Upper lobe of left lung (tissue), 6 donors: ENCODE measurements at regions not wholly inside any gene's neighbourhood (a gene's known extent, or its start where the extent isn't known, plus 50 kb on each side); places are given as distances from the start of the nearest gene placed in this dataset.

ENCODE experiments used
- ATAC-seq, 2 donors: fragments of 200-7000 bp; cut with Tn5 transposase; one replicate each; pipeline ENCODE4 v1.9.1; 2022; ENCODE audit warnings: mild to moderate bottlenecking in 2 of 2, moderate library complexity in 2 of 2; ENCODE audit not compliant: low FRiP score in 2 of 2
- DNase-seq, 2 donors: peaks; one replicate each; pipeline ENCODE4 v3.0.0-alpha.2; 2019 to 2020
- H3K27ac ChIP-seq, 4 donors: fragments of 200-600 bp; sonication (generic); one replicate each; pipeline ENCODE4 v1.5.1; 2016 to 2019
- H3K27me3 ChIP-seq, 4 donors: fragments of 200-600 bp; sonication (generic); one replicate each; pipeline ENCODE4 v1.5.1; 2017 to 2019
- H3K36me3 ChIP-seq, 4 donors: fragments of 200-600 bp; sonication (generic); one replicate each; pipeline ENCODE4 v1.5.1; 2016 to 2019
- H3K4me1 ChIP-seq, 4 donors: fragments of 200-600 bp; sonication (generic); one replicate each; pipeline ENCODE4 v1.5.1; 2018 to 2019
- H3K4me3 ChIP-seq, 4 donors: fragments of 200-600 bp; sonication (generic); one replicate each; pipeline ENCODE4 v1.5.1; 2017 to 2019; ENCODE audit warnings: mild to moderate bottlenecking in 2 of 4, moderate library complexity in 1 of 4
- H3K9me3 ChIP-seq, 4 donors: fragments of 200-600 bp; sonication (generic); one replicate each; pipeline ENCODE4 v1.5.1; 2018 to 2019
- CTCF ChIP-seq, 6 experiments: fragments of 450-650 bp in 4 of 6; fragments of 200-600 bp in 2 of 6; sonication (generic) in 2 of 6; IDR thresholded peaks; one replicate each; pipeline ENCODE4 v1.5.1; 2016 to 2019; ENCODE audit warnings: antibody characterized with exemption in 6 of 6
- EP300 ChIP-seq, 4 donors: sonication (generic); formaldehyde crosslinking; IDR thresholded peaks; one replicate each; pipeline ENCODE4 v1.5.1; 2017; ENCODE audit warnings: antibody characterized with exemption in 4 of 4, control low read depth in 2 of 4
- POLR2A ChIP-seq, 4 donors: fragments of 450-650 bp; IDR thresholded peaks; one replicate each; pipeline ENCODE4 v1.5.1; 2016 to 2017; ENCODE audit warnings: antibody characterized with exemption in 4 of 4, mild to moderate bottlenecking in 2 of 4
- POLR2AphosphoS5 ChIP-seq, 2 donors: sonication (generic); formaldehyde crosslinking; IDR thresholded peaks; one replicate each; pipeline ENCODE4 v1.5.1; 2017; ENCODE audit warnings: antibody characterized with exemption in 2 of 2
- WGBS, 2 donors: methylation state at CpG; one replicate each; pipeline ENCODE4 v1.1.5; 2017 to 2018; 5-methylcytosine and 5-hydroxymethylcytosine counted together
- donor health status: DM: no; HTN: no; CAD: no; lungs with moderate emphysema.
- donor health status: DM: no; HTN: yes; CAD: no; lungs with severe emphysema.

- H3K9me3 ChIP-seq, result no peaks in the 10 kb centered on the region
- no peak for DNase-seq
- no peak for TF ChIP-seq CTCF (IDR thresholded peaks at IDR 0.05)
- no peak for TF ChIP-seq POLR2A (IDR thresholded peaks at IDR 0.05)
- no peak for TF ChIP-seq POLR2AphosphoS5 (IDR thresholded peaks at IDR 0.05)
- no peak for TF ChIP-seq EP300 (IDR thresholded peaks at IDR 0.05)
- H3K4me3 ChIP-seq, result no peak overlapping the region
- no peaks in the 10 kb centered on the region for H3K36me3 ChIP-seq
- no peaks in the 10 kb centered on the region for H3K27me3 ChIP-seq
- H3K4me1 ChIP-seq, result no peaks in the 10 kb centered on the region
- H3K27ac ChIP-seq, result no peak overlapping the region
- no peak for ATAC-seq
Measured at GRCh38 chr13:66200555-66200954, 1029.6 kb downstream of the PCDH9 start.

DNA sequence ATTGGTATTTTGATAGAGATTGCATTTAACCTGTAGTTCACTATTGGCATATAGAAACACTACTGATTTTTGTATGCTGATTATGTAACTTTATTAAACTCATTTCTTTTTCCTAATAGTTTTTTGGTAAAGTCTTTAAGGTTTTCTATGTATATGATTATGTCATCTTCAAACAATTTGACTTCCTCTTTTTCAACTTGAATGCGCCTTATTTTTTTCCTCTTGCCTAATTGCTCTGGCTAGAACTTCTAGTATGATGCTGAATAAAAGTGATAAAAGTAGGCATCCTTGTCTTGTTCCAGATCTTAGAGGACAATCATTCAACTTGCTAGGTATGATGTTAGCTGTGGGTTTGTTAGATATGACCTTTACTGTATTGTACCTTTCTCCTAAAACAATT lies 1034.9 kb downstream of the PCDH9 start:
- no peak for ATAC-seq
- H3K4me3 ChIP-seq, result no peak overlapping the region
- WGBS, 2 donors, result 76 to 97% methylated on average over 1 of the region's 1 CpG

DNA sequence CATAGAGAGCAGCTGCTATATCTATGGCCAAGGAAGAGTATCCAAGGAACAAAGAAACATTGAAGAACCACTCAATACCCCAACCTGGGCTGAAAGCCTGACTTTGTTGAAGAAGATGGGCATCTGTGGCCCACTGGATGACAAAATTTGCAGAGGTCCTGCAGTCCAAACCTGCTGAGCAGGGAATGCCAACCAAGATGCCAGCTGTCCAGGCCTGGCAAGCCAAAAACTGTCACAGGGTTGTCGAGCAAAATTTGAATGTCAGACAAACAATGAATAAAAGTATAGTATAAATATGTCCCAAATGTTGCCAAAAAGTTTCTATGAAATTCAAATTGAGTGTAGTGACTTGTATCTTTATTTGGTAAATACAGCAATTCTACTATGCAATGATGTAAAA lies 1040.2 kb downstream of the PCDH9 start:
- no peak for ATAC-seq
- 43 to 83% methylated on average over 1 of the region's 1 CpG for WGBS, 2 donors
- no peak overlapping the region for H3K4me3 ChIP-seq

More for the DNA sequence above, 1034.9 kb downstream of the PCDH9 start:
- Histone ChIP-seq H3K9me3 (no peaks in the 10 kb centered on the region), H3K27ac (no peak overlapping the region), H3K27me3 (no peaks in the 10 kb centered on the region), H3K4me1 (no peaks in the 10 kb centered on the region), H3K36me3 (no peaks in the 10 kb centered on the region)
- DNase-seq, result no peak
- TF ChIP-seq EP300 (IDR thresholded peaks at IDR 0.05) (no peak), POLR2A (IDR thresholded peaks at IDR 0.05) (no peak), POLR2AphosphoS5 (IDR thresholded peaks at IDR 0.05) (no peak), CTCF (IDR thresholded peaks at IDR 0.05) (no peak)

DNA sequence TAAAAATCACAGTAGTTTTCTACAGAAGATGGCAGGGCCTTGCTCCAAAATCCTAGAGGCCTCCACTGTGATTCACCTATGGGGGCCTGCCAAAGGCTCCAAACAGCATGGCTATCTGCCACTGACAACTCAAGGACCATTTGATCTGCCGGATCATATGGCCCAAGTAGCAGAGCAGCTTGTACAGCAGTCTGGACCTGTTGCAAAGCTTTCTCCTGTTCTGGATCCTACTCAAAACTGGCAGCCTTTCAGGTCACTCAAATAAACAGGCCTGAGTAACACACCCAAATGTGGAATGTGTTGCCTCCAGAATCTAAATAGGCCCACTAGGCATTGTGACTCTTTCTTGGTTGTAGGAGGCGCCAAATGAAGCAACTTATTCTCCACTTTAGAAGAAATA lies 1049.3 kb downstream of the PCDH9 start:
- no peaks in the 10 kb centered on the region for H3K27me3 ChIP-seq
- H3K27ac ChIP-seq, result no peak overlapping the region
- H3K4me3 ChIP-seq, result no peak overlapping the region
- H3K36me3 ChIP-seq, result no peaks in the 10 kb centered on the region
- ATAC-seq (no peak), DNase-seq (no peak)
- TF ChIP-seq CTCF (IDR thresholded peaks at IDR 0.05), result no peak
- TF ChIP-seq EP300 (IDR thresholded peaks at IDR 0.05), result no peak
- TF ChIP-seq POLR2AphosphoS5 (IDR thresholded peaks at IDR 0.05), result no peak
- no peak for TF ChIP-seq POLR2A (IDR thresholded peaks at IDR 0.05)
- H3K9me3 ChIP-seq, result no peaks in the 10 kb centered on the region
- 46 to 78% methylated on average over 2 of the region's 2 CpGs for WGBS, 2 donors
- H3K4me1 ChIP-seq, result no peaks in the 10 kb centered on the region

More for the DNA sequence above, 1040.2 kb downstream of the PCDH9 start:
- Histone ChIP-seq H3K9me3 (no peaks in the 10 kb centered on the region), H3K4me1 (no peaks in the 10 kb centered on the region), H3K36me3 (no peaks in the 10 kb centered on the region), H3K27ac (no peak overlapping the region), H3K27me3 (no peaks in the 10 kb centered on the region)
- TF ChIP-seq CTCF (IDR thresholded peaks at IDR 0.05) (no peak), POLR2A (IDR thresholded peaks at IDR 0.05) (no peak), EP300 (IDR thresholded peaks at IDR 0.05) (no peak), POLR2AphosphoS5 (IDR thresholded peaks at IDR 0.05) (no peak)
- DNase-seq, result no peak

GRCh38 chr13:66171920-66172319 lies 1058.2 kb downstream of the PCDH9 start:
- no peak for ATAC-seq
- no peak for TF ChIP-seq POLR2A (IDR thresholded peaks at IDR 0.05)
- Histone ChIP-seq H3K9me3 (no peaks in the 10 kb centered on the region), H3K27me3 (no peaks in the 10 kb centered on the region), H3K27ac (no peak overlapping the region), H3K36me3 (no peaks in the 10 kb centered on the region), H3K4me3 (no peak overlapping the region), H3K4me1 (no peaks in the 10 kb centered on the region)
- WGBS, 2 donors, result 61 to 67% methylated on average over 1 of the region's 1 CpG
- DNase-seq, result no peak
